Epithelial cell of proximal tubule (primary cell): ENCODE measurements at regions not wholly inside any gene's neighbourhood (a gene's known extent, or its start where the extent isn't known, plus 50 kb on each side); places are given as distances from the start of the nearest gene placed in this dataset.

Experiments used
- DNase-seq: peaks from one replicate; pipeline ENCODE4 v3.0.0-alpha.2; 2011; ENCODE audit warnings: low read depth
- H3K4me3 ChIP-seq: 2 replicates; pipeline ENCODE4 v1.5.1; 2011; ENCODE audit warnings: low read depth, mild to moderate bottlenecking, low read length
- CTCF ChIP-seq: conservative IDR thresholded peaks from 2 replicates; pipeline ENCODE4 v1.5.1; 2012; ENCODE audit warnings: low read depth, mild to moderate bottlenecking, low read length

GRCh38 chr4:136000246-136000645 lies 1532.0 kb downstream of the PCDH18 start:
- DNase-seq: no peak
- TF ChIP-seq CTCF: no peak
- H3K4me3 ChIP-seq: no peak overlapping the region

GRCh38 chr4:135994360-135994759 lies 1537.9 kb downstream of the PCDH18 start:
- DNase-seq: no peak
- no peak overlapping the region for H3K4me3 ChIP-seq
- TF ChIP-seq CTCF: no peak

- no peak overlapping the region for H3K4me3 ChIP-seq
- TF ChIP-seq CTCF: no peak
- DNase-seq: no peak
Measured at GRCh38 chr4:135976860-135977259, 1555.4 kb downstream of the PCDH18 start.

- DNase-seq: no peak
Measured at GRCh38 chr4:135966936-135967335, 1565.4 kb downstream of the PCDH18 start.

GRCh38 chr4:135963009-135963408 lies 1569.3 kb downstream of the PCDH18 start:
- no peak overlapping the region for H3K4me3 ChIP-seq
- TF ChIP-seq CTCF: no peak
- DNase-seq: no peak

More at GRCh38 chr4:135966936-135967335, 1565.4 kb downstream of the PCDH18 start:
- no peak overlapping the region for H3K4me3 ChIP-seq
- TF ChIP-seq CTCF: no peak

GRCh38 chr4:135949931-135950330 lies 1582.4 kb downstream of the PCDH18 start:
- no peak overlapping the region for H3K4me3 ChIP-seq
- TF ChIP-seq CTCF: no peak
- peak; percentile 25 for DNase-seq

GRCh38 chr4:135948797-135949196 lies 1583.5 kb downstream of the PCDH18 start:
- no peak overlapping the region for H3K4me3 ChIP-seq
- TF ChIP-seq CTCF: no peak
- no peak for DNase-seq
